Testis (tissue), 2 donors: ENCODE measurements at regions not wholly inside any gene's neighbourhood (a gene's known extent, or its start where the extent isn't known, plus 50 kb on each side); places are given as distances from the start of the nearest gene placed in this dataset.

Experiments used
- DNase-seq: peaks from one replicate; pipeline ENCODE4 v3.0.0-alpha.2; 2019
- H3K27ac ChIP-seq, 2 donors: fragments of 200-600 bp; sonication (generic); one replicate each; pipeline ENCODE4 v1.5.1; 2019
- H3K27me3 ChIP-seq: fragments of 200-600 bp; sonication (generic); one replicate; pipeline ENCODE4 v1.5.1; 2019
- H3K36me3 ChIP-seq: fragments of 200-600 bp; sonication (generic); one replicate; pipeline ENCODE4 v1.5.1; 2017; ENCODE audit warnings: low read depth; ENCODE audit errors: missing control alignments
- H3K4me1 ChIP-seq: fragments of 200-600 bp; sonication (generic); one replicate; pipeline ENCODE4 v1.5.1; 2019
- H3K4me3 ChIP-seq, 2 donors: fragments of 200-600 bp; sonication (generic); one replicate each; pipeline ENCODE4 v1.5.1; 2017 to 2019
- H3K9me3 ChIP-seq: fragments of 200-600 bp; sonication (generic); one replicate; pipeline ENCODE4 v1.5.1; 2017
- CTCF ChIP-seq, 3 experiments: fragments of 450-650 bp in 2 of 3; fragments of 200-600 bp in 1 of 3; sonication (generic) in 1 of 3; IDR thresholded peaks; one replicate each; pipeline ENCODE4 v1.5.1; 2016 to 2019; ENCODE audit warnings: antibody characterized with exemption in 3 of 3, mild to moderate bottlenecking in 2 of 3, moderate library complexity in 1 of 3
- POLR2A ChIP-seq: fragments of 450-650 bp; IDR thresholded peaks from one replicate; pipeline ENCODE4 v1.6.1; 2017; ENCODE audit warnings: antibody characterized with exemption, mild to moderate bottlenecking, moderate library complexity
- WGBS, 2 donors: methylation state at CpG; one replicate each; pipeline ENCODE4 v1.1.5; 2018; 5-methylcytosine and 5-hydroxymethylcytosine counted together
- intact Hi-C: fragments of 100-400 bp; cut with DNase I; formaldehyde crosslinking; loops from one replicate; pipeline ENCODE4 v1.15.1; 2023; ENCODE audit warnings: low total_unique reads

- TF ChIP-seq CTCF (IDR thresholded peaks at IDR 0.05) (no peak), POLR2A (no peak)
- Histone ChIP-seq H3K9me3 (no peaks in the 10 kb centered on the region), H3K36me3 (no peaks in the 10 kb centered on the region), H3K4me3 (no peak overlapping the region), H3K4me1 (no peaks in the 10 kb centered on the region), H3K27me3 (no peaks in the 10 kb centered on the region), H3K27ac (no peak overlapping the region)
- WGBS, 2 donors: 94% methylated on average over 1 of the region's 1 CpG; no CpG with 5 or more reads in 1 of the 2 donors
- no peak for DNase-seq
- intact Hi-C loops: no loop called here
Measured at GRCh38 chr10:83915801-83916200, 223.5 kb upstream of the GHITM start.

- DNase-seq: peak; percentile 75
Measured at GRCh38 chr10:83917537-83918506, 221.5 kb upstream of the GHITM start.

DNA sequence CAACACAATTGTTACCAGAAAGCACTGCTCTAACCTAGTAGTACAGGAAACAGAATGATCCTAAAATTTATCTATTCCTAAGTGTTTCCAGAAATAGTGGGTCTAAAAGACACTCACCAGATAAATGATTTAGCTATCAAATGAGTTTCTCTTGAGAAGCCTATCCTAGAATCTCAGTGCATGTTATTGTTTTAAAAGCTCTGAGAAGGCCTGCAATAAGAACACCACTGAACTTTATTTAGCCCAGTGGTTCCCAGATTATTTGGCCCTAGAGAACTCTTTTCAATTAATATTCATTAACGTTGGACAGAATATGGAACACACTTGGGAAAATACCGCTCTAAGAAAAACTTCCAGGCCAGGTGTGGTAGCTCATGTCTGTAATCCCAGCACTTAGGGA, 220.1 kb upstream of the GHITM start:
- Histone ChIP-seq H3K27me3 (no peaks in the 10 kb centered on the region), H3K4me3 (no peak overlapping the region), H3K36me3 (no peaks in the 10 kb centered on the region), H3K27ac (no peak overlapping the region), H3K4me1 (no peaks in the 10 kb centered on the region), H3K9me3 (no peaks in the 10 kb centered on the region)
- TF ChIP-seq CTCF (IDR thresholded peaks at IDR 0.05) (no peak), POLR2A (no peak)
- intact Hi-C loops: no loop called here
- no peak for DNase-seq
- 87 to 93% methylated on average over 2 of the region's 2 CpGs for WGBS, 2 donors

More at GRCh38 chr10:83917537-83918506, 221.5 kb upstream of the GHITM start:
- TF ChIP-seq POLR2A (no peak), CTCF (IDR thresholded peaks at IDR 0.05) (peak in 1 of 3 experiments; percentile 34)
- H3K4me3 ChIP-seq: no peak overlapping the region
- intact Hi-C loops: no loop called here
- no peak overlapping the region for H3K27ac ChIP-seq
- no peaks in the 10 kb centered on the region for H3K27me3 ChIP-seq
- 31 to 37% methylated on average over 15 to 17 of the region's 17 CpGs for WGBS, 2 donors
- no peaks in the 10 kb centered on the region for H3K4me1 ChIP-seq
- no peaks in the 10 kb centered on the region for H3K36me3 ChIP-seq
- no peaks in the 10 kb centered on the region for H3K9me3 ChIP-seq

DNA sequence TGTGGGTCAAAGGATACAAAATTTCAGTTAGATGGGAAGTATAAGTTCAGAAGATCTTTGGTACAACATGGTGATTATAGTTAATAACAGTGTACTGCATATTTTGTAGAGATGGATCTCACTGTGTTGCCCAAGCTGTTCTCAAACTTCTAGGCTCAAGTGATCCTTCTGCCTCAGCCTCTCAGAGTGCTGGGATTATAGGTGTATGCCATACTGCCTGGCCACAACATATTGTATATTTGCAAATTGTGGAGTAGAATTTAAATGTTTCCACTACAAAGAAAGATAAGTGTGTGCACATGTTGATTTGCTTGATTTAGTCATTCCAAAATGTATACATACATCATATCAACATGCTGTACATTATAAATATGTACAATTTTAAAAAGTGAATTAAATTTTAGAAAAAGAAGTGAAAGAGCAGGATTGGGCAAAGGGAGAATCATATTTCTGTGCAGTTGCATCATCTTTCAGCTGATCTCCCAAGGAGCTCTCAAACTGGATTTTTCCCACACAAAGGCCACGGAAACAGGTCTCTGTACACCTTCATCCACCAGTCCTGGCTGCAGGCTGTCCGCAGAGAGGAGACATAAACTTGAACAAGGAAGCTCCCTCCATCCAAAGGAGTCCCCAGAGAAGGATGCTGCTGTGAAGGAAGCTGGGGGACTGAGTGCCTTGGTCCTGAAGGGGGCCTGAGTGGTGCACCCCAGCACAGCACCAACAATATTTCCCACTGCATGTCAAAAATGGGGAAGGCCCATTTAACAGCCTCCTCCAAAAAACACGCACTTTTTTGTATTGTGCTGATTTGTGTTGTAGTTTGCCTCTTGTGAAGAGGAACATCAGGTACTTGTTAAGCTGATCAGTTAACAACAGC, 217.1 kb upstream of the GHITM start:
- WGBS, 2 donors: 88 to 95% methylated on average over 3 of the region's 3 CpGs
- TF ChIP-seq POLR2A (no peak), CTCF (IDR thresholded peaks at IDR 0.05) (no peak)
- no peaks in the 10 kb centered on the region for H3K36me3 ChIP-seq
- H3K4me3 ChIP-seq: no peak overlapping the region
- no peaks in the 10 kb centered on the region for H3K9me3 ChIP-seq
- intact Hi-C loops: no loop called here
- no peaks in the 10 kb centered on the region for H3K4me1 ChIP-seq
- no peaks in the 10 kb centered on the region for H3K27me3 ChIP-seq
- DNase-seq: no peak
- no peak overlapping the region for H3K27ac ChIP-seq
